ENCODE measurements at regions not wholly inside any gene's neighbourhood (a gene's known extent, or its start where the extent isn't known, plus 50 kb on each side); places are given as distances from the start of the nearest gene placed in this dataset.

DNA sequence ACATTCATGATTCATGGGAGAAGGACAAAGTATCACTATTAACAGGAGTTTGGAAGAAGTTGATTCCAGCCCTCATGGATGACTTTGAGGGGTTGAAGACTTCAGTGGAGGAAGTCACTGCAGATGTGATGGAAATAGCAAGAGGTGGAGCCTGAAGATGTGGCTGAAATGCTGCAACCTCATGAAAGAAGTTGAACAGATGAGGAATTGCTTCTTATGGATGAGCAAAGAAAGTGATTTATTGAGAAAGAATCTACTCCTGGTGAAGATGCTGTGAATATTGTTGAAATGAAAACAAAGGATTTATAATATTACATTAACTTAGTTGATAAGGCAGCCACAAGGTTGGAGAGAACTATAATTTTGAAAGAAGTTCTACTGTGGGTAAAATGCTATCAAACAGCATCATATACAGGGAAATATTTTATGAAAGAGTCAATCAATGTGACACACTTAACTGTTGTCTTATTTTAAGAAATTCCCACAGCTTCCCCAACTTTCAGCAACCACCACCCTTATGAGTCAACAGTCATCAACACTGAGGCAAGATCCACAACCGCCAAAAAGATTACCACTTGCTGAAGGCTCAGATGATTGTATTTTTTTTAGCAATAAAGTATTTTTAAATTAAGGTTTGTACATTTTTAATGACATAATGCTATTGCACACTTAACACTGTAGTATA lies 302.6 kb downstream of the CBLL2 start:
- no peaks in the 10 kb centered on the region for H3K36me3 ChIP-seq (replicated peaks)
- DNase-seq = peak; percentile 39
- H3K27me3 ChIP-seq (replicated peaks) = no peaks in the 10 kb centered on the region
- TF ChIP-seq, protein P1, sequence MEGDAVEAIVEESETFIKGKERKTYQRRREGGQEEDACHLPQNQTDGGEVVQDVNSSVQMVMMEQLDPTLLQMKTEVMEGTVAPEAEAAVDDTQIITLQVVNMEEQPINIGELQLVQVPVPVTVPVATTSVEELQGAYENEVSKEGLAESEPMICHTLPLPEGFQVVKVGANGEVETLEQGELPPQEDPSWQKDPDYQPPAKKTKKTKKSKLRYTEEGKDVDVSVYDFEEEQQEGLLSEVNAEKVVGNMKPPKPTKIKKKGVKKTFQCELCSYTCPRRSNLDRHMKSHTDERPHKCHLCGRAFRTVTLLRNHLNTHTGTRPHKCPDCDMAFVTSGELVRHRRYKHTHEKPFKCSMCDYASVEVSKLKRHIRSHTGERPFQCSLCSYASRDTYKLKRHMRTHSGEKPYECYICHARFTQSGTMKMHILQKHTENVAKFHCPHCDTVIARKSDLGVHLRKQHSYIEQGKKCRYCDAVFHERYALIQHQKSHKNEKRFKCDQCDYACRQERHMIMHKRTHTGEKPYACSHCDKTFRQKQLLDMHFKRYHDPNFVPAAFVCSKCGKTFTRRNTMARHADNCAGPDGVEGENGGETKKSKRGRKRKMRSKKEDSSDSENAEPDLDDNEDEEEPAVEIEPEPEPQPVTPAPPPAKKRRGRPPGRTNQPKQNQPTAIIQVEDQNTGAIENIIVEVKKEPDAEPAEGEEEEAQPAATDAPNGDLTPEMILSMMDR (IDR thresholded peaks at IDR 0.05; ENCODE audit: low read depth, low read length, missing control alignments) = no peak
- peak overlapping the region; percentile 30 for H3K27ac ChIP-seq
- no peak overlapping the region for H3K4me3 ChIP-seq (ENCODE audit: low read depth, low read length)
- in situ Hi-C loops (cut with HindIII; ENCODE audit: low pct_ligation_motif_present, low sequenced_read_pairs) = no loop called here

DNA sequence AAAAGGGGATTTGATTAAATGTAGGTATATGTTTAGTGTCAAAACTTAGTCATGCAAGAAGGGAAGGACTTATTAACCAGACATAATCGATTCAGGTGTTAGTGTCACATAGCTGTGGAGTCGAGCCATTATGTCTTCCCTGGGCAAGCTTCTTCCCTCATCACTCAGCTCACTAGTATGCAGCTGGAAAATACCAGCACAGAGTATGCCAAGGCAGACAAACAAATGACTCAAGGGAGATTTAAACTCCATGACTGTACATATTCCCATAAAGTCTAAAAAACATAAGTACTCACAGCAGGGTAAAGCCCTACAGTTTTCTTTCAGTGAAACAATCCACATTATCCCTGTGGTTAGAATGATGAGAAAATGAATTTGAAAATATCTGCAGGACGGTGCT lies 304.5 kb downstream of the CBLL2 start:
- peak; percentile 54 for DNase-seq
- H3K27ac ChIP-seq = peak overlapping the region; percentile 35
- no peaks in the 10 kb centered on the region for H3K36me3 ChIP-seq (replicated peaks)
- no peaks in the 10 kb centered on the region for H3K27me3 ChIP-seq (replicated peaks)
- in situ Hi-C loops (cut with HindIII; ENCODE audit: low pct_ligation_motif_present, low sequenced_read_pairs) = no loop called here
- TF ChIP-seq, protein P1 (IDR thresholded peaks at IDR 0.05; ENCODE audit: low read depth, low read length, missing control alignments) = no peak
- no peak overlapping the region for H3K4me3 ChIP-seq (ENCODE audit: low read depth, low read length)

DNA sequence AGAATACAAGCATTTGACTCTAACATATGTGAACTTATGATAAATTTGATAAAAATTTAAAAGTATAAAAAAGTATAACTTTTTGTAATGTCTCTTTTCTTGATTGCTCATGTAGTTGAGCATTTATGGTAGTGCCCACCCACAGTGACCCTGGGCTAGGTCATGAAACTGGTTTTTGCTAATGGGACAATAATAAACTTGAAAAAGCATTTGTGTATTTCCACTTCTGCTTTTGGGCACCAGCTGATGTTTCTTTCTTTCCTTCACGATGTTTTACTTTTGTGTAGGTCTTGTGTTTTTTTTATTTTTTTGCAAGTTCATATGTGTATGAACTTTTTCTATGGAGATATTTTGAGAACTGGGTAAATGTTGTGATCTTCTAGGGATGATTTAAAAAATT lies 313.1 kb downstream of the CBLL2 start:
- DNase-seq = no peak
- no peaks in the 10 kb centered on the region for H3K27me3 ChIP-seq (replicated peaks)
- in situ Hi-C loops (cut with HindIII; ENCODE audit: low pct_ligation_motif_present, low sequenced_read_pairs) = no loop called here
- no peak overlapping the region for H3K4me3 ChIP-seq (ENCODE audit: low read depth, low read length)
- H3K27ac ChIP-seq = no peak overlapping the region
- TF ChIP-seq, protein P1 (IDR thresholded peaks at IDR 0.05; ENCODE audit: low read depth, low read length, missing control alignments) = no peak
- no peaks in the 10 kb centered on the region for H3K36me3 ChIP-seq (replicated peaks)

DNA sequence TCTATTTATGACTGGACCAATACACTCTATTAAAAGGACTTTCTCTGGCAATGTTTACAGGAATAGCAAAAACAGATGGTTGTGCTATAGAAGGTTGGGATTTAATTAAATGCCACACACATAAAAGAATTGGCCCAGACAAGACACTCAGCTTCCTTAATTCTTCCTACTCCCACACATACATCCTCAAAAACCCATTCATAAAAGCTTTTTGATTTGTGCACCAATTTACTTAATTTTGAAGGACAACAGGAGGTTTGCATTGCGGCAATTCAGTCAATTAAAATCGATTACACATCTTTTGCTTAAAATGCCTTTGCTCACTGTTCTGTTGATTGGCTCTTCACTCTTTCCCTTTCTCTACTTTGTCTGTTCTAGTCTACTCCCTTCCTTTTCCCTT lies 317.1 kb downstream of the CBLL2 start:
- H3K27me3 ChIP-seq (replicated peaks) = no peaks in the 10 kb centered on the region
- no peak overlapping the region for H3K4me3 ChIP-seq (ENCODE audit: low read depth, low read length)
- in situ Hi-C loops (cut with HindIII; ENCODE audit: low pct_ligation_motif_present, low sequenced_read_pairs) = no loop called here
- no peaks in the 10 kb centered on the region for H3K36me3 ChIP-seq (replicated peaks)
- DNase-seq = no peak
- no peak overlapping the region for H3K27ac ChIP-seq
- TF ChIP-seq, protein P1 (IDR thresholded peaks at IDR 0.05; ENCODE audit: low read depth, low read length, missing control alignments) = no peak

DNA sequence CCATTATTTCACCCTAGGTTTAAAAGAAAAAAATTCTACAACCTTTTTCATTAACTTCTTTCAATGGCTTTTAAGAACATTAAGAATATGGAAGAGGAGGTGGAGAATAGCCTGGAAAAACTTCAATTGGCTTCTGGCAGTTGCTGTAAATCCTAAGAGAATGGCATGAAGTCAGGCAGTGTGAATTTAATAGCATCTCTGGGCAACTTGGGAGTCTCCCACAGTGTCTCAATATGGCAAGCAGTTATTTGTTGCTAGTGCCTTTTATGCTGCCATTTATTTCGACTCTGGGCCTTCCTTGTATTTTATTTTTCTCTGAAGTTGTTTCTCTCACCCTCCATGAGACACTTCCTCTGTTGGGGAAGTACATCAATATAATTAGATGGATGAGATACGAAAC lies 322.1 kb downstream of the CBLL2 start:
- DNase-seq = no peak
- in situ Hi-C loops (cut with HindIII; ENCODE audit: low pct_ligation_motif_present, low sequenced_read_pairs) = no loop called here

More for the DNA sequence above, 322.1 kb downstream of the CBLL2 start:
- no peaks in the 10 kb centered on the region for H3K36me3 ChIP-seq (replicated peaks)
- H3K27ac ChIP-seq = no peak overlapping the region
- no peaks in the 10 kb centered on the region for H3K27me3 ChIP-seq (replicated peaks)
- H3K4me3 ChIP-seq (ENCODE audit: low read depth, low read length) = no peak overlapping the region
- TF ChIP-seq, protein P1 (IDR thresholded peaks at IDR 0.05; ENCODE audit: low read depth, low read length, missing control alignments) = no peak

All from brain microvascular endothelial cell (primary cell).